ENCODE measurements at regions not wholly inside any gene's neighbourhood (a gene's known extent, or its start where the extent isn't known, plus 50 kb on each side); places are given as distances from the start of the nearest gene placed in this dataset.
A peak's percentile ranks its signal among the peaks of the same experiment; 100 is the strongest.

DNA sequence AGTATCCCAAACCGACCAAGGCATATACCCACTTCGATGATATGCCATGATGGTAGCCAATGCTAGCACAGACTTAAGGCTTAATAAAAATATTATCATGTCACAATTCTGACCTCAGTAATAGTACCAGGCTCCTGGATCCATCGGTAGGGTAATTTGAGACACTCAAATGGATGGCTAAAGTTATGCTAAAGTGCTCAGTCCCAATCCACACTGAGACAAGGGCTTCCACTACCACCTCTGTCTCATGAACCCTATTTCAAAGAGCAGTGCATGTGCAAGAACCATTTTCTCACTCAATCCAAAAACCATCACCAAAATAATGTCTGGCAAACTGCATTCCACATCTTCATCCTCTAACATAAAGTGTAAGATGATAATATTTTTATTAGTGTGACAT is 122.4 kb upstream of the KRR1 start:
- peaks cover 0 to 8% (median 8%) of the 10 kb centered on the region in 4 donors for H3K4me1 Mint-ChIP-seq
- no peaks in the 10 kb centered on the region for H3K27me3 ChIP-seq (ENCODE audit: insufficient read depth, low read length)
- no peak overlapping the region for H3K4me3 ChIP-seq (ENCODE audit: low read length in 2 of 2)
- intact Hi-C loops (cut with micrococcal nuclease) = no loop called here
- no peaks in the 10 kb centered on the region for H3K36me3 ChIP-seq (ENCODE audit: insufficient read depth, low read length)
- CTCF ChIA-PET (ENCODE audit: partially characterized antibody) = no interaction called here
- no peak overlapping the region for H3K27ac Mint-ChIP-seq
- peaks cover 0 to 2% of the 10 kb centered on the region in 2 donors for H3K27me3 Mint-ChIP-seq
- POLR2A ChIA-PET (ENCODE audit: partially characterized antibody) = no interaction called here
- H3K9me3 Mint-ChIP-seq = peaks cover 0 to 3% (median 0%) of the 10 kb centered on the region in 8 donors
- peaks cover 5% of the 10 kb centered on the region for H3K4me1 ChIP-seq (ENCODE audit: insufficient read depth, low read length)
- no peak overlapping the region for H3K27ac ChIP-seq (ENCODE audit: low read depth, low read length)
- H3K36me3 Mint-ChIP-seq = no peaks in the 10 kb centered on the region
- no peak overlapping the region for H3K4me3 Mint-ChIP-seq
- no peak for DNase-seq
- no peaks in the 10 kb centered on the region for H3K9me3 ChIP-seq (ENCODE audit: control insufficient read depth in 1 of 2, low read length in 2 of 2)

DNA sequence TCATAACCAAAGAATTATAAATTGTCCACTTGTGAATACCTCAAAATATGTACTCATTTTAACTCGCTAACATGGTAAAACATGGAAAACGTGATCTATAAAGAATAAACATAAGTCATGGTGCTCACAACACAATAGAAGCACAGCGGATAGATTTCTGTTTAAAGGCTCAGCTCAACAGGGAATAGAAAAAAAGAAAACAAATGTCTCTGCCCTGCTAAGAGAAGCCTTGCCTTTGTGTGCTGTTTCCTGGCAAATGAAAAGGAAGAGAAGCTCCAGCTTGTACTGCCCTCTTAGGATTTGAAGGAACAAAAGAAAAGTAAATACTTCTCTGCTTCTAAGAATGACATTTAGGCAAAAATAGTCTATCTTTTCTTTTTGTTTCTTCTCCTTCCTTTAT is 121.0 kb upstream of the KRR1 start:
- Mint-ChIP-seq H3K27ac (no peak overlapping the region), H3K4me3 (no peak overlapping the region), H3K27me3 (peaks cover 0 to 2% of the 10 kb centered on the region in 2 donors), H3K36me3 (no peaks in the 10 kb centered on the region), H3K4me1 (peaks cover 0 to 8% (median 8%) of the 10 kb centered on the region in 4 donors), H3K9me3 (peaks cover 0 to 3% (median 0%) of the 10 kb centered on the region in 8 donors)
- DNase-seq = no peak
- intact Hi-C loops (cut with micrococcal nuclease) = no loop called here
- Histone ChIP-seq H3K4me3 (ENCODE audit: low read length in 2 of 2) (no peak overlapping the region), H3K9me3 (ENCODE audit: control insufficient read depth in 1 of 2, low read length in 2 of 2) (no peaks in the 10 kb centered on the region), H3K27me3 (ENCODE audit: insufficient read depth, low read length) (no peaks in the 10 kb centered on the region), H3K36me3 (ENCODE audit: insufficient read depth, low read length) (no peaks in the 10 kb centered on the region), H3K4me1 (ENCODE audit: insufficient read depth, low read length) (peaks cover 5% of the 10 kb centered on the region), H3K27ac (ENCODE audit: low read depth, low read length) (no peak overlapping the region)
- POLR2A ChIA-PET (ENCODE audit: partially characterized antibody) = no interaction called here
- CTCF ChIA-PET (ENCODE audit: partially characterized antibody) = interaction anchor here (0.7 kb wide), 1 partner anchor 856 kb away, joined by 3 read pairs; no protein-coding TSS in a partner anchor

DNA sequence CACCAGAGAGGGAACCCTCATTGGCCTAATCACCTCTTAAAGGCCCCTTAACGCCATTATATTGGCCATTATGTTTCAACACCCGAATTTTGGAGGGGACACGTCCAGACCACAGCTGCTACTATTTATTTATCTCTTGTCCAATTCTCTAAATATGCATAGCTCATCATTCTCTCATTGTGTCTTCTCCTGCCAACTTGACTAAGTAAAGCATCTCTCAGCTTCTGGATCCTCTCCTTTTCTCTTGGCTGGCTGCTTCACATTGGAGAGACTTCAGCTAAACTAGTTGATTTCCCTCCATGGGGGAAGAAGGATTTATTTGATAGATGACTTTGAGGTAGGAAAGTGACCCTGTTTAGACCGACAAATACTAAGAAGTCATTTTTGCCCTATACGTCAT is 120.4 kb upstream of the KRR1 start:
- Mint-ChIP-seq H3K9me3 (peaks cover 0 to 3% (median 0%) of the 10 kb centered on the region in 8 donors), H3K36me3 (no peaks in the 10 kb centered on the region), H3K4me1 (peaks cover 0 to 8% (median 8%) of the 10 kb centered on the region in 4 donors), H3K27ac (no peak overlapping the region), H3K27me3 (peaks cover 0 to 2% of the 10 kb centered on the region in 2 donors), H3K4me3 (no peak overlapping the region)
- intact Hi-C loops (cut with micrococcal nuclease) = no loop called here
- ChIA-PET CTCF (ENCODE audit: partially characterized antibody) (no interaction called here), POLR2A (ENCODE audit: partially characterized antibody) (no interaction called here)
- Histone ChIP-seq H3K4me1 (ENCODE audit: insufficient read depth, low read length) (peaks cover 5% of the 10 kb centered on the region), H3K36me3 (ENCODE audit: insufficient read depth, low read length) (no peaks in the 10 kb centered on the region), H3K4me3 (ENCODE audit: low read length in 2 of 2) (no peak overlapping the region), H3K27ac (ENCODE audit: low read depth, low read length) (no peak overlapping the region), H3K9me3 (ENCODE audit: control insufficient read depth in 1 of 2, low read length in 2 of 2) (no peaks in the 10 kb centered on the region), H3K27me3 (ENCODE audit: insufficient read depth, low read length) (no peaks in the 10 kb centered on the region)
- DNase-seq = no peak

DNA sequence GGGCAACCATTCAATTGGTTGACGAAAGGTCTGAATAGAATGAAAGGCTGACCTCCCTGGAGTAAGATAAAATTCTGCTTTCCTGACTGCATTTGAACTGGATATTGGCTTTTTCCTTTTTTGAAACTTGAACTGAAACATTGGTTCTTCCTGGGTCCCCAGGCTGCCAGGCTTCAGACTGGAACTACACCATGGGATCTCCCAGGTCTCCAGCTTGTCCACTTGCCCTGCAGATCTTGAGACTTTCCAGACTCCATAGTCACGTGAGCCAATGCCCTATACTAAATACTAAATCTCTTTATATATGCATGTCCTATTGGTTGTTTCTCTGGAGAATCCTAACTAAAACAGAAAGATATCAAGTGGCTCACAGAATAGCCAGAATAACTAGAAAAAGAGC is 118.7 kb upstream of the KRR1 start:
- CTCF ChIA-PET (ENCODE audit: partially characterized antibody) = no interaction called here
- intact Hi-C loops (cut with micrococcal nuclease) = no loop called here
- POLR2A ChIA-PET (ENCODE audit: partially characterized antibody) = no interaction called here
- no peaks in the 10 kb centered on the region for H3K27me3 ChIP-seq (ENCODE audit: insufficient read depth, low read length)
- no peaks in the 10 kb centered on the region for H3K9me3 ChIP-seq (ENCODE audit: control insufficient read depth in 1 of 2, low read length in 2 of 2)
- H3K27ac ChIP-seq (ENCODE audit: low read depth, low read length) = no peak overlapping the region
- H3K36me3 Mint-ChIP-seq = no peaks in the 10 kb centered on the region
- H3K4me1 Mint-ChIP-seq = no peaks in the 10 kb centered on the region
- DNase-seq = no peak
- H3K27me3 Mint-ChIP-seq = no peaks in the 10 kb centered on the region
- no peak overlapping the region for H3K4me3 Mint-ChIP-seq
- H3K27ac Mint-ChIP-seq = no peak overlapping the region
- H3K36me3 ChIP-seq (ENCODE audit: insufficient read depth, low read length) = no peaks in the 10 kb centered on the region
- H3K9me3 Mint-ChIP-seq = peaks cover 0 to 3% (median 0%) of the 10 kb centered on the region in 8 donors
- H3K4me1 ChIP-seq (ENCODE audit: insufficient read depth, low read length) = peaks cover under 1% of the 10 kb centered on the region
- H3K4me3 ChIP-seq (ENCODE audit: low read length in 2 of 2) = no peak overlapping the region

DNA sequence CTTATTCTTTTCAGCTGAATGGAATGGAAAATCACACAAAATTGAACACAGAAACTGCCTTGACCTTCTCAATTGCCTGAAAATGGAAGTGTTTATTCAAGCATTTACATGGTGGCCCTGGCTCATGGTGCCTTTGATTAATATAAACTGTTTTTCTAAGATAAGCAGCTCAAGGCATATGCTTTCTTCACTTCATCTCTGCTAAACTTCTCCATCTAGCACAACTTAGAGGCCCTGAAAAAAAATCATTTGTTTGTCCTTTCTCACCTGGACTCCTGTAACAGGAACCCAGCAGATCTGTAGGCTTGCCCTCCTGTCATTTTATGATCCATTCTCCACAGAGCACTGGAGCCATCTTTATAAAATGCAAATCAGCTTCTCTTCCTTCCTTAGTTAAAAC is 117.5 kb upstream of the KRR1 start:
- intact Hi-C loops (cut with micrococcal nuclease) = no loop called here
- CTCF ChIA-PET (ENCODE audit: partially characterized antibody) = no interaction called here

DNA sequence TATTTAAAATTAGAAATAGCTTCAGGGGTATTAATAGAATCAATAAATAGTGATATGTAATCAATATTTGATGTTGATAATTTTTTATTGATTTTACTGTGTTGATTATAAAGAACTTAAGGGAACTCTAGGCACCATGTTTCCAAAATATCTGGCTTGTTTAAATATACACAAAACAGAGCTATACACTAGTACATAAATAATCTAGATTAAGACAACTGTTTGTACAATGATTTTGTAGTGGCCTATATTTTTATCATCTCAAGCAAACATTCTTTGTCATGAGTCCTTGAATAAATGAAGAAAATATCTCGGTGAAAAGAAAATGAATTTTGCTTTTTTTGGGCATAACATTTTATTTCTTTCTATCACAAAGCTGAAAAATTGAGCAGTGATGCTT is 117.1 kb upstream of the KRR1 start:
- no peaks in the 10 kb centered on the region for H3K9me3 ChIP-seq (ENCODE audit: control insufficient read depth in 1 of 2, low read length in 2 of 2)
- H3K4me3 ChIP-seq (ENCODE audit: low read length in 2 of 2) = no peak overlapping the region
- no peak overlapping the region for H3K27ac ChIP-seq (ENCODE audit: low read depth, low read length)
- no peaks in the 10 kb centered on the region for H3K36me3 Mint-ChIP-seq
- peaks cover 0 to 3% (median 0%) of the 10 kb centered on the region in 8 donors for H3K9me3 Mint-ChIP-seq
- intact Hi-C loops (cut with micrococcal nuclease) = no loop called here
- no peak overlapping the region for H3K4me3 Mint-ChIP-seq
- no peak overlapping the region for H3K27ac Mint-ChIP-seq
- no peak for DNase-seq
- no peaks in the 10 kb centered on the region for H3K4me1 ChIP-seq (ENCODE audit: insufficient read depth, low read length)
- no peaks in the 10 kb centered on the region for H3K27me3 Mint-ChIP-seq
- POLR2A ChIA-PET (ENCODE audit: partially characterized antibody) = interaction anchor here (1.8 kb wide), 1 partner anchor 404 kb away, joined by 4 read pairs; the partner anchor contains the start of gene PHLDA1
- CTCF ChIA-PET (ENCODE audit: partially characterized antibody) = no interaction called here
- no peaks in the 10 kb centered on the region for H3K4me1 Mint-ChIP-seq
- H3K27me3 ChIP-seq (ENCODE audit: insufficient read depth, low read length) = no peaks in the 10 kb centered on the region
- no peaks in the 10 kb centered on the region for H3K36me3 ChIP-seq (ENCODE audit: insufficient read depth, low read length)

More for the DNA sequence above, 117.5 kb upstream of the KRR1 start:
- no peaks in the 10 kb centered on the region for H3K27me3 ChIP-seq (ENCODE audit: insufficient read depth, low read length)
- no peaks in the 10 kb centered on the region for H3K36me3 ChIP-seq (ENCODE audit: insufficient read depth, low read length)
- Mint-ChIP-seq H3K27ac (peak overlapping the region in 1 of 7 donors; percentile 28), H3K27me3 (no peaks in the 10 kb centered on the region), H3K4me1 (no peaks in the 10 kb centered on the region), H3K36me3 (no peaks in the 10 kb centered on the region), H3K9me3 (peaks cover 0 to 3% (median 0%) of the 10 kb centered on the region in 8 donors), H3K4me3 (no peak overlapping the region)
- H3K9me3 ChIP-seq (ENCODE audit: control insufficient read depth in 1 of 2, low read length in 2 of 2) = no peaks in the 10 kb centered on the region
- H3K27ac ChIP-seq (ENCODE audit: low read depth, low read length) = no peak overlapping the region
- no peak for DNase-seq
- POLR2A ChIA-PET (ENCODE audit: partially characterized antibody) = interaction anchor here (1.8 kb wide), 1 partner anchor 403 kb away, joined by 4 read pairs; the partner anchor contains the start of gene PHLDA1
- no peak overlapping the region for H3K4me3 ChIP-seq (ENCODE audit: low read length in 2 of 2)
- no peaks in the 10 kb centered on the region for H3K4me1 ChIP-seq (ENCODE audit: insufficient read depth, low read length)

DNA sequence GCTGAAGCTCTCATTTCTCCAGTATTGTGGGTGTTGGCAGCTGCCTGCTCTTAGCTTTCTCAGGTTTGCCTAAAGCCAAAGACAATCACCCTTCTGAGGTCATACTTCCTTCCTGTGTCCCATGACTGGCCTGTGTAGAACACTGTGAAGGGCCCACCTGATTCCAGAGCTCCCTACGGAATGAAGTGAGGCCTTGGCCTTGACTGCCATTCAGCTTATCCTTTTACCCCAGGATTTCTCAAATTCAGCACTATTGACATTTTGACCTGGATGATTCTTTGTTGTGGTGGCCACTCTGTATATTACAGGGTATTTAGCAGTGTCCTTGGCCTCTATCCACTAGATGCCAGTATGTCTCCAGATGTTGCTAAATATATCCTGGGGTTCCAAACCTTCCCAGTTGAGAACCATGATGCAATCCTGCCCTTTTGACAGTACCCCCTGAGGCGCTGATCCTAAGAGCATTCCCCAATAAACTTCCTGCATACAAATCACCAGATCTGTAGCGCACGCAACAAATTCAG is 112.3 kb upstream of the KRR1 start:
- Histone ChIP-seq H3K36me3 (ENCODE audit: insufficient read depth, low read length) (no peaks in the 10 kb centered on the region), H3K4me1 (ENCODE audit: insufficient read depth, low read length) (no peaks in the 10 kb centered on the region), H3K9me3 (ENCODE audit: control insufficient read depth in 1 of 2, low read length in 2 of 2) (no peaks in the 10 kb centered on the region), H3K27ac (ENCODE audit: low read depth, low read length) (no peak overlapping the region), H3K27me3 (ENCODE audit: insufficient read depth, low read length) (no peaks in the 10 kb centered on the region), H3K4me3 (ENCODE audit: low read length in 2 of 2) (no peak overlapping the region)
- Mint-ChIP-seq H3K4me1 (peaks cover 0 to 2% (median 0%) of the 10 kb centered on the region in 4 donors), H3K9me3 (peaks cover 0 to 7% (median 2%) of the 10 kb centered on the region in 8 donors), H3K27ac (no peak overlapping the region), H3K4me3 (no peak overlapping the region), H3K36me3 (no peaks in the 10 kb centered on the region), H3K27me3 (no peaks in the 10 kb centered on the region)
- intact Hi-C loops (cut with micrococcal nuclease) = no loop called here
- no peak for DNase-seq
- POLR2A ChIA-PET (ENCODE audit: partially characterized antibody) = no interaction called here
- CTCF ChIA-PET (ENCODE audit: partially characterized antibody) = no interaction called here
